ENCODE measurements at regions not wholly inside any gene's neighbourhood (a gene's known extent, or its start where the extent isn't known, plus 50 kb on each side); places are given as distances from the start of the nearest gene placed in this dataset.

DNA sequence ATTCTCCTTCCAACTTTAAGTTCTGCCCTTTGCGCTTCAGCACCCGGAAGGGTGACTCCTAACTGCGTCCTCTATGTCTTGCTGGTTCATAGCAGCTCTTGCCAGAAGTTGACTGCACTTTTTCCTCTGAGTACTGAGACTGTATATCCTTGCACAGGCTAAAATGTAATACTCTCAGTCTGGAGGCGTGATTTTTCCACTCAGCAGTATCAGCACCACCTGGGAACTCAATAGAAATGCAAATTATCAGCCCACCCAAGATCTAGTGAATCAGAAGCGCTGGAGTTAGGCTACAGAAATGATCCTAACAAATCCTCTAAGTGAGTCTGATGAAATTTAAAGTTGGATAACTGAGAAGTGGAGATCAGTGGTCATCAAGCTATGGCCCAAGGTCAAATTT is 1611.9 kb upstream of the SLC10A2 start:
- no peaks in the 10 kb centered on the region for H3K27me3 ChIP-seq (ENCODE audit: control insufficient read depth, insufficient read depth, low read length)
- DNase-seq (no peak), ATAC-seq (ENCODE audit: low read depth in 2 of 2) (no peak)
- H3K9me3 Mint-ChIP-seq, result peaks cover 0 to 9% (median 7%) of the 10 kb centered on the region in 7 donors
- H3K36me3 ChIP-seq (ENCODE audit: control insufficient read depth, insufficient read depth, low read length), result no peaks in the 10 kb centered on the region
- no peaks in the 10 kb centered on the region for H3K36me3 Mint-ChIP-seq
- no peaks in the 10 kb centered on the region for H3K27me3 Mint-ChIP-seq
- no peaks in the 10 kb centered on the region for H3K4me1 Mint-ChIP-seq
- H3K4me3 ChIP-seq (ENCODE audit: low read depth, low read length), result no peak overlapping the region
- no peak overlapping the region for H3K4me3 Mint-ChIP-seq
- H3K27ac Mint-ChIP-seq, result no peak overlapping the region
- H3K9me3 ChIP-seq (ENCODE audit: control insufficient read depth in 2 of 2, low read length in 2 of 2), result peaks cover 0 to 2% of the 10 kb centered on the region in 2 experiments
- H3K27ac ChIP-seq (ENCODE audit: insufficient read depth, low read length, poor library complexity, severe bottlenecking), result no peak overlapping the region
- no peaks in the 10 kb centered on the region for H3K4me1 ChIP-seq (ENCODE audit: control insufficient read depth, insufficient read depth, low read length, poor library complexity, severe bottlenecking)

DNA sequence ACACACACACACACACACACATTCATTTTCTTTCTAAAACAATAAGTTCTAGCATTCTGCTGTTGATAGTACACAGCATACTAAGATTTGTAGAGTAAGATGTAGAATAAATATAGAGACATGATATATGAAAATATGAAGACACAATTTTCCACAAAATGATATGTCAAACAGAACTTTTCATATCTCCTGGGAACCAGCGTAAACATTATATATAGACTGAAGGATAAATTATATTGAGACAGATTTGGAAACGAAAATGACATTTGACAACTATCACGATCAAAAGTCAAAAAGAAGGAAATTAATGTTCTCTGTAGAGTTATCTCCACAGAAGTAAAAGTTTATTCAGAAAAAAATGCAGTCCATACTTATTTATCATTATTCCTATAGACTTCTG is 1605.7 kb upstream of the SLC10A2 start:
- H3K27ac Mint-ChIP-seq, result no peak overlapping the region
- ATAC-seq (ENCODE audit: low read depth in 2 of 2) (no peak), DNase-seq (no peak)
- no peaks in the 10 kb centered on the region for H3K36me3 Mint-ChIP-seq
- H3K27ac ChIP-seq (ENCODE audit: insufficient read depth, low read length, poor library complexity, severe bottlenecking), result no peak overlapping the region
- no peaks in the 10 kb centered on the region for H3K27me3 Mint-ChIP-seq
- H3K4me1 ChIP-seq (ENCODE audit: control insufficient read depth, insufficient read depth, low read length, poor library complexity, severe bottlenecking), result no peaks in the 10 kb centered on the region
- H3K4me3 ChIP-seq (ENCODE audit: low read depth, low read length), result no peak overlapping the region
- no peaks in the 10 kb centered on the region for H3K27me3 ChIP-seq (ENCODE audit: control insufficient read depth, insufficient read depth, low read length)
- H3K9me3 Mint-ChIP-seq, result peaks cover 1 to 30% (median 7%) of the 10 kb centered on the region in 7 donors
- no peaks in the 10 kb centered on the region for H3K36me3 ChIP-seq (ENCODE audit: control insufficient read depth, insufficient read depth, low read length)
- no peaks in the 10 kb centered on the region for H3K4me1 Mint-ChIP-seq
- no peak overlapping the region for H3K4me3 Mint-ChIP-seq
- no peaks in the 10 kb centered on the region for H3K9me3 ChIP-seq (ENCODE audit: control insufficient read depth in 2 of 2, low read length in 2 of 2)

DNA sequence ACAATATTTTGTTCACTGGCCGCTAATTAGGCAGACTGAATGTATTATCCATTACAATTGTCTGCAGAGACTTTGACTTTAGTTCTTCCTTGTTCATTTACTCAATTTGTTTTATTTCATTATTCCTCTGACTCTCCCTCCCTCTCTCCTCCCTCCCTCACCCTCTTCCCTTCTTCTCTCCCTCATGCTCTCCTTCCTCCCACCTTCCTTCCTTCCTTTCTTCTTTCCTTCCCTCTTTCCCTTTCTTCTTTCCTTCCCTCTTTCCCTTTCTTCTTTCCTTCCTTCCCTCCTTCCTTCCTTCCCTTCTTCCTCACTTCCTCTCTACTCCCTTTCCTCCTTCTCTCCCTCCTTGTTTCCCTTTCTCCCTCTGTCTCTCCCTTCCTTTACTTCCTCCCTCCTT is 1591.0 kb upstream of the SLC10A2 start:
- no peak overlapping the region for H3K27ac Mint-ChIP-seq
- ATAC-seq (ENCODE audit: low read depth in 2 of 2), result no peak
- peaks cover 0 to 5% (median 2%) of the 10 kb centered on the region in 7 donors for H3K9me3 Mint-ChIP-seq
- H3K4me3 Mint-ChIP-seq, result no peak overlapping the region
- Histone ChIP-seq H3K36me3 (ENCODE audit: control insufficient read depth, insufficient read depth, low read length) (no peaks in the 10 kb centered on the region), H3K4me1 (ENCODE audit: control insufficient read depth, insufficient read depth, low read length, poor library complexity, severe bottlenecking) (no peaks in the 10 kb centered on the region), H3K4me3 (ENCODE audit: low read depth, low read length) (no peak overlapping the region), H3K27ac (ENCODE audit: insufficient read depth, low read length, poor library complexity, severe bottlenecking) (no peak overlapping the region), H3K9me3 (ENCODE audit: control insufficient read depth in 2 of 2, low read length in 2 of 2) (no peaks in the 10 kb centered on the region), H3K27me3 (ENCODE audit: control insufficient read depth, insufficient read depth, low read length) (no peaks in the 10 kb centered on the region)
- no peak for DNase-seq
- no peaks in the 10 kb centered on the region for H3K27me3 Mint-ChIP-seq
- no peaks in the 10 kb centered on the region for H3K4me1 Mint-ChIP-seq
- no peaks in the 10 kb centered on the region for H3K36me3 Mint-ChIP-seq

- Histone ChIP-seq H3K4me1 (ENCODE audit: control insufficient read depth, insufficient read depth, low read length, poor library complexity, severe bottlenecking) (no peaks in the 10 kb centered on the region), H3K27ac (ENCODE audit: insufficient read depth, low read length, poor library complexity, severe bottlenecking) (no peak overlapping the region), H3K27me3 (ENCODE audit: control insufficient read depth, insufficient read depth, low read length) (no peaks in the 10 kb centered on the region)
Observed at GRCh38 chr13:104650431-104650830, 1584.2 kb upstream of the SLC10A2 start.

DNA sequence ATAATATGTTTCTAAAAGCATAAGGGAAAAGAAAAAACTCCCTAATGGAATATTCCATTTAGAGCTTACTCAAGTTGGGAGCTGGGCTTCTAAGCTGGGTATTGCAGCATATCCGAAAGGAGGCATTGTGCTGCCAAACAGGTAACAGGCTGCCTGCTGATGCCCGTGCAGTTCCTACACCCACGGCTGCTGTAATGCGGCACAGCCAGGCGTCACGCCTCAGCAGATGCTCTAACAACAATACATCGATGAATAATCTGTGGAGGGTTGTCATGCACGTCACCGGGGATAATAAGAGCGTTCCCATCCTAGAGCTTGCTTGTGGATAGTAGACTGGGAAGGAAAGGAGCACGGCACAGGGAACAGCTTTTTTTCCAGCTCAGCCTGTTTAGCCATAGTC is 1582.1 kb upstream of the SLC10A2 start:
- Mint-ChIP-seq H3K27ac (no peak overlapping the region), H3K4me3 (no peak overlapping the region), H3K9me3 (peaks cover 0 to 9% (median 2%) of the 10 kb centered on the region in 7 donors), H3K27me3 (no peaks in the 10 kb centered on the region), H3K36me3 (no peaks in the 10 kb centered on the region), H3K4me1 (no peaks in the 10 kb centered on the region)
- DNase-seq (no peak), ATAC-seq (ENCODE audit: low read depth in 2 of 2) (no peak)
- Histone ChIP-seq H3K4me3 (ENCODE audit: low read depth, low read length) (no peak overlapping the region), H3K27me3 (ENCODE audit: control insufficient read depth, insufficient read depth, low read length) (no peaks in the 10 kb centered on the region), H3K27ac (ENCODE audit: insufficient read depth, low read length, poor library complexity, severe bottlenecking) (no peak overlapping the region), H3K36me3 (ENCODE audit: control insufficient read depth, insufficient read depth, low read length) (no peaks in the 10 kb centered on the region), H3K9me3 (ENCODE audit: control insufficient read depth in 2 of 2, low read length in 2 of 2) (no peaks in the 10 kb centered on the region), H3K4me1 (ENCODE audit: control insufficient read depth, insufficient read depth, low read length, poor library complexity, severe bottlenecking) (no peaks in the 10 kb centered on the region)

More at GRCh38 chr13:104650431-104650830, 1584.2 kb upstream of the SLC10A2 start:
- DNase-seq, result no peak
- H3K4me3 Mint-ChIP-seq, result no peak overlapping the region
- H3K36me3 ChIP-seq (ENCODE audit: control insufficient read depth, insufficient read depth, low read length), result no peaks in the 10 kb centered on the region
- H3K36me3 Mint-ChIP-seq, result no peaks in the 10 kb centered on the region
- no peak overlapping the region for H3K27ac Mint-ChIP-seq
- no peak overlapping the region for H3K4me3 ChIP-seq (ENCODE audit: low read depth, low read length)
- no peak for ATAC-seq (ENCODE audit: low read depth in 2 of 2)
- peaks cover 0 to 9% (median 2%) of the 10 kb centered on the region in 7 donors for H3K9me3 Mint-ChIP-seq
- H3K9me3 ChIP-seq (ENCODE audit: control insufficient read depth in 2 of 2, low read length in 2 of 2), result no peaks in the 10 kb centered on the region
- H3K27me3 Mint-ChIP-seq, result no peaks in the 10 kb centered on the region
- H3K4me1 Mint-ChIP-seq, result no peaks in the 10 kb centered on the region

GRCh38 chr13:104645786-104646185 is 1579.6 kb upstream of the SLC10A2 start:
- no peak overlapping the region for H3K27ac Mint-ChIP-seq
- Histone ChIP-seq H3K4me1 (ENCODE audit: control insufficient read depth, insufficient read depth, low read length, poor library complexity, severe bottlenecking) (no peaks in the 10 kb centered on the region), H3K4me3 (ENCODE audit: low read depth, low read length) (no peak overlapping the region), H3K9me3 (ENCODE audit: control insufficient read depth in 2 of 2, low read length in 2 of 2) (no peaks in the 10 kb centered on the region), H3K27ac (ENCODE audit: insufficient read depth, low read length, poor library complexity, severe bottlenecking) (no peak overlapping the region), H3K36me3 (ENCODE audit: control insufficient read depth, insufficient read depth, low read length) (no peaks in the 10 kb centered on the region), H3K27me3 (ENCODE audit: control insufficient read depth, insufficient read depth, low read length) (no peaks in the 10 kb centered on the region)
- DNase-seq, result no peak
- no peaks in the 10 kb centered on the region for H3K4me1 Mint-ChIP-seq
- ATAC-seq (ENCODE audit: low read depth in 2 of 2), result no peak
- H3K27me3 Mint-ChIP-seq, result no peaks in the 10 kb centered on the region
- peaks cover 1 to 18% (median 4%) of the 10 kb centered on the region in 7 donors for H3K9me3 Mint-ChIP-seq
- no peak overlapping the region for H3K4me3 Mint-ChIP-seq
- H3K36me3 Mint-ChIP-seq, result no peaks in the 10 kb centered on the region

DNA sequence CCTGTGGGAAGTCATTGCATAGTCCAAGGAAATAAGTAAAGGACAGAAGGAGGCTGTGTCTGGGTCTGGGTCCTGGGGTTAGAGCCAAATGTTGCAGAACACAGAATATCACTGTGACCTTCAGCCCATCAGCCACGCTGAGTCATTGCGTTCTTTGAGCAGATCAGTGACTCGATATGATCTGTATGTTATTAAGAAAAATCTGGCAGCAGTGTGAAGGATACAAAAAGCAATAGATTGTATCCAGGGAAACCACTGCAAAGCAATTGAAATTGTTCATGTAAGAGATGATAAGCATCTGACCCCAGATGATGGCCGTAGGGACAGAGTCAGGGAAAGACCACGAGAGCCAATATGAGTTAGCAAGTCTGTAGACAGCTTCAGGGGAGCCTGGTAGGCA is 1575.1 kb upstream of the SLC10A2 start:
- H3K9me3 ChIP-seq (ENCODE audit: control insufficient read depth in 2 of 2, low read length in 2 of 2), result no peaks in the 10 kb centered on the region
- no peaks in the 10 kb centered on the region for H3K4me1 ChIP-seq (ENCODE audit: control insufficient read depth, insufficient read depth, low read length, poor library complexity, severe bottlenecking)
- Mint-ChIP-seq H3K27me3 (no peaks in the 10 kb centered on the region), H3K9me3 (peaks cover 0 to 10% (median 6%) of the 10 kb centered on the region in 7 donors), H3K27ac (no peak overlapping the region), H3K4me1 (no peaks in the 10 kb centered on the region), H3K4me3 (no peak overlapping the region), H3K36me3 (no peaks in the 10 kb centered on the region)
- H3K4me3 ChIP-seq (ENCODE audit: low read depth, low read length), result no peak overlapping the region
- H3K27ac ChIP-seq (ENCODE audit: insufficient read depth, low read length, poor library complexity, severe bottlenecking), result no peak overlapping the region
- DNase-seq, result no peak
- ATAC-seq (ENCODE audit: low read depth in 2 of 2), result no peak
- H3K36me3 ChIP-seq (ENCODE audit: control insufficient read depth, insufficient read depth, low read length), result no peaks in the 10 kb centered on the region
- H3K27me3 ChIP-seq (ENCODE audit: control insufficient read depth, insufficient read depth, low read length), result no peaks in the 10 kb centered on the region

- no peaks in the 10 kb centered on the region for H3K27me3 ChIP-seq (ENCODE audit: control insufficient read depth, insufficient read depth, low read length)
- peaks cover 0 to 6% (median 2%) of the 10 kb centered on the region in 7 donors for H3K9me3 Mint-ChIP-seq
- H3K4me3 Mint-ChIP-seq, result no peak overlapping the region
- no peak overlapping the region for H3K27ac Mint-ChIP-seq
- no peaks in the 10 kb centered on the region for H3K27me3 Mint-ChIP-seq
- H3K9me3 ChIP-seq (ENCODE audit: control insufficient read depth in 2 of 2, low read length in 2 of 2), result no peaks in the 10 kb centered on the region
- no peak overlapping the region for H3K27ac ChIP-seq (ENCODE audit: insufficient read depth, low read length, poor library complexity, severe bottlenecking)
- no peaks in the 10 kb centered on the region for H3K4me1 ChIP-seq (ENCODE audit: control insufficient read depth, insufficient read depth, low read length, poor library complexity, severe bottlenecking)
- H3K36me3 Mint-ChIP-seq, result no peaks in the 10 kb centered on the region
- no peak overlapping the region for H3K4me3 ChIP-seq (ENCODE audit: low read depth, low read length)
- H3K4me1 Mint-ChIP-seq, result no peaks in the 10 kb centered on the region
- no peaks in the 10 kb centered on the region for H3K36me3 ChIP-seq (ENCODE audit: control insufficient read depth, insufficient read depth, low read length)
- DNase-seq (no peak), ATAC-seq (ENCODE audit: low read depth in 2 of 2) (no peak)
Observed at GRCh38 chr13:104635879-104636278, 1569.7 kb upstream of the SLC10A2 start.

All from CD4-positive, CD25-positive, alpha-beta regulatory T cell (primary cell).